Right cardiac atrium (tissue), 5 donors: ENCODE measurements at regions not wholly inside any gene's neighbourhood (a gene's known extent, or its start where the extent isn't known, plus 50 kb on each side); places are given as distances from the start of the nearest gene placed in this dataset.
A peak's percentile ranks its signal among the peaks of the same experiment; 100 is the strongest.

ENCODE experiments used
- ATAC-seq, 2 donors: fragments of 200-7000 bp; cut with Tn5 transposase; one replicate each; pipeline versions ENCODE4 v1.8.0 to v1.9.1; 2020; ENCODE audit warnings: moderate library complexity in 2 of 2, mild to moderate bottlenecking in 1 of 2
- DNase-seq, 3 donors: peaks; one replicate each; pipeline ENCODE4 v3.0.0-alpha.2; 2020
- H3K27ac ChIP-seq: one replicate; pipeline ENCODE4 v1.5.1; 2013; ENCODE audit warnings: mild to moderate bottlenecking, low read length, control low read depth, moderate library complexity
- H3K27me3 ChIP-seq: one replicate; pipeline ENCODE4 v1.6.1; 2013; ENCODE audit not compliant: control insufficient read depth, insufficient read depth
- H3K4me1 ChIP-seq: one replicate; pipeline ENCODE4 v1.6.1; 2013; ENCODE audit warnings: low read length; ENCODE audit not compliant: control insufficient read depth, insufficient read depth
- H3K4me3 ChIP-seq: one replicate; pipeline ENCODE4 v1.5.1; 2013; ENCODE audit warnings: low read length, control low read depth
- H3K9me3 ChIP-seq: one replicate; pipeline ENCODE4 v1.6.1; 2013; ENCODE audit warnings: low read length; ENCODE audit not compliant: control insufficient read depth
- WGBS: extraction: QIAGEN DNeasy Blood & Tissue Kit; methylation state at CpG from one replicate; pipeline ENCODE4 v1.1.7; 2013; 5-methylcytosine and 5-hydroxymethylcytosine counted together
- intact Hi-C, 4 donors: fragments of 100-400 bp; cut with DNase I; formaldehyde crosslinking; loops; one replicate each; pipeline versions ENCODE4 v1.11.0 to v1.14.0; 2022 to 2023
- donor health status: healthy with polysubstance abuse.
- donor health status: DM: no; HTN: yes; CAD: no.
- donor health status: DM: no; HTN: no; CAD: no.
- donor health status: DM: no; HTN: yes; CAD: no; lungs with severe emphysema.
- donor health status: DM: yes; HTN: yes; CAD: no.

DNA sequence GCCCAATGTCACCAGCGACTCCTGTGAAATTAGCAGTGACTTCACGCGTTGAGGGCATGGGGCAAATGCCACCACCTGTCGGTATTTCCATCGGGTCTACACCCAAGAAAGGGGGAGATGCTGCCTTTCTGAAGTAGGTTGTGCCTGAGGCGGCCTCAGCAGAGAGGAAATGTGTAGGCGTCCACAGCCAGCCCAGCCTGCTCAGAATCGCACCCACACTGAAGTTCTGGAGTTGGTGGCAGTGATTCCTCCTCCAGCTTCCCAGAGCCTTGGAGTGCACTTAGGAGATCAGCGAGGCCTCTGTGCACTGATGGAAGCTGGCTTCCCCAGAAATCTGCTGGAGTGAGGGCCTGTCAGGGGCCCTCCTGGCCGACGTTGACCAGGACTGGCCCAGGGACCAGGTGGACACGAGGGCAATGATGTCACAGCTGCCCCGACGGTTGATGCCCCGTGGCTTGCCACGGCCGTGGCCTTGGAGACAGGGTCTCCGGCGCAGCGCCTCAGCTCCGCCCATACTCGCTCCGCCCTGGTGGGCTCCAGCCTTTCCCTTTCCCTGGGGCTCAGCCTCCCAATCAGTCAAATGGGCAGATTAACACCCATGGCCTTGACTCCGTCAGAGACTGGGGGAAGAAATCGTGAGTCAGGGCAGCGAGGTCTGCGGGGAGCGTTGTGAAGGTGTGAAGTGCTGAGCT, 484.8 kb downstream of the PREX1 start:
- WGBS: 86% methylated on average over 28 of the region's 28 CpGs
- H3K4me1 ChIP-seq: no peaks in the 10 kb centered on the region
- ATAC-seq (no peak), DNase-seq (no peak)
- intact Hi-C loops: no loop called here
- H3K4me3 ChIP-seq: no peak overlapping the region
- no peaks in the 10 kb centered on the region for H3K9me3 ChIP-seq
- H3K27ac ChIP-seq: no peak overlapping the region
- no peaks in the 10 kb centered on the region for H3K27me3 ChIP-seq

DNA sequence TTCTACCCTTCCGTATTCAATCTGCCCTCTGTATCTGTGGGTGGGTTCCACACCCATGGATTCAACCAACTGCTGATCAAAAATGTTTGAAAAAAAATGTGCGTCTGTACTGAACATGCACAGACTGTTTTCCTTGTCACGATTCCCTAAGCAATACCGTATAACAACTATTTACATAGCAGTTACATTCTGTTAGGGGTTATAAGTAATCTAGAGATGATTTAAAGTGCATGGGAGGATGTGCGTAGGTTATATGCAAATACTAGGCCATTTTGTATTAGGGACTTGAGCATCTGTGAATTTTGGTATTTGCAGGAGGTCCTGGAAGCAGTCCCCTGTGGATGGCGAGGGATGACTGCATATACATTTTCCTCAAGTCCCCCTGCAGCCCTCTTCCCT, 486.9 kb downstream of the PREX1 start:
- intact Hi-C loops: no loop called here
- Histone ChIP-seq H3K27me3 (no peaks in the 10 kb centered on the region), H3K27ac (no peak overlapping the region), H3K4me1 (no peaks in the 10 kb centered on the region), H3K4me3 (no peak overlapping the region), H3K9me3 (no peaks in the 10 kb centered on the region)
- DNase-seq (no peak), ATAC-seq (no peak)
- WGBS: 82% methylated on average over 6 of the region's 6 CpGs

DNA sequence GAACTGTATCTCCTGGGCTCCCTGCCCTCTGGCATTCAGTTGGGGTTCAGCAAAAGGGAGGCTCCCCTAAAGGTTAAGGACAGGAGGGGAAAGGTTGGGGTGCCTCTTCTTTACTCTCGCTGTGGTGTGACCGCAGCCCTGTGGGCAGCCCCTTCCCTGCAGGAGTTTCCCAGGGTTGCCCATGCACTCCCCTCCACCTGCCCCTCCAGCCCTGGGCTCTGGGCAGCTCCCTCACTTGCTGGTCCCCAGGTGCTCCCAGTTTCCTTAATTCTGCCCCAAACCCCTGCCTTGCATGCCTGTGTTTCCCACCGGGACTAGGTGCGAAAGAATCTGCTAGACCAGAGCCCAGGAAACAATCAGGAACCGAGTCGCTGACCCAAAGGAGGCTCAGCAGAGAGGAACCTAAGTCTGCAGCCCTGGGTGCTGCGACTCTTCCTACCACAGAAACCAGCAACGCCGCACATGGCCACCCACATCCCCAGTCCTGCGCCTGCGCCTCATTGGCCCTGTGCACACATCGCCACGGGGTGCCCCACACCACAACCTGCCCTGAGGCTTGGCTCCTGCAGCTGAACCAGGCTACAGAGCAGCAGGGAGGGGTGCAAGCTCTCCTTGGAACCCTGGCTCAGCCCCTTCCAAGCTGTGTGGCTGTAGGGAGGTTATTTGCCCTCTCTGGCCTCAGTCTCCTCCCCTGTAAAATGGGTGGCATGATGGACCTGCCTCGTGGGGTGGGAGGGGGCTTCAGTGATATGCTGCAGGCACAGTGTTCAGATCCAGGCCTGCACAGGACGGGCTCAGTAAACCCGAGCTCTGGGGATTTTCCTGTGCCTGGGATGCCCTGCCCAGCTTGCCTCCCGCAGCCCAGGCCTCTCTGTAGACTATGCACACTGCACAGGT, 487.6 kb downstream of the PREX1 start:
- DNase-seq (no peak), ATAC-seq (peak in 1 of 2 donors; percentile 11)
- no peak overlapping the region for H3K27ac ChIP-seq
- H3K27me3 ChIP-seq: no peaks in the 10 kb centered on the region
- H3K4me1 ChIP-seq: no peaks in the 10 kb centered on the region
- no peak overlapping the region for H3K4me3 ChIP-seq
- intact Hi-C loops: no loop called here
- WGBS: 76% methylated on average over 17 of the region's 17 CpGs
- H3K9me3 ChIP-seq: no peaks in the 10 kb centered on the region

DNA sequence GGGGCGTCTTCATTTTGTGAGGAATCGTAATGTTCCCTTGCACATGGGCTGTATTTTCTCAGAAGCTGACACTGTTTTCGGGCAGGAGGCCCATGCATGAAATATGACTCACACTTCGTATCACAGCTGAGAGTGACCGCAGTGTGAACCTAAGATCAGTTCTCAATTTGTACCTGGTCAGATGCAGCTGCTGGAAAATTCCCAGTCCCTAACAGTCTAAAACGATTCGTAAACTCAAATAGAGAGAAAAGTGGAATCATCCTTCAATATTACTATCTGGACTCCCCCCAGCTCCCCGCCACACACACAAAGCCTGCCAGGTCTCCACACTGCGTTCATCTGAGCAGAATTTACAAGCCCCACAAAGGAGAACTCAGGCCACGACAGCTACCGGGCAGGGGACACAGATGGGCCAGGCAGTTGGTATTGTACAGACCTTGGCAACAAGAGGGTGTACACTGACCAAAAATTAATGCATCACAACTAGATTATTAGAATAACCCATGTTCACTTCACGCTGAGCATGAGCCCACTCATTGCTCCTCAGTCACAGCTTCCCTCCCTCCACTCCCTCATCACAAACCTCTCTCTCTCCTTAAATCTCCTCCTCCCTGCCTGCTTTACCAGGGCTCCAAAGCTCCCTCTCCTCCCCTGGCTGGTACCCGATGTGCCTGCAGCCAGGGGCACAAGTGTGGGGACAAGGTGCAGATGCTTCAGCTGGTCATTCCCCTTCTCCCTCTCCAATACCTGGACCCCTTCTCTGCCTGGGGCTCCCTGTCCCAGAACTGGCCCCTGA, 488.4 kb downstream of the PREX1 start:
- no peaks in the 10 kb centered on the region for H3K27me3 ChIP-seq
- H3K4me1 ChIP-seq: no peaks in the 10 kb centered on the region
- ATAC-seq: peak; percentile 52 to 70
- peak in 1 of 3 donors; percentile 61 for DNase-seq
- WGBS: 57% methylated on average over 13 of the region's 13 CpGs
- no peak overlapping the region for H3K4me3 ChIP-seq
- no peaks in the 10 kb centered on the region for H3K9me3 ChIP-seq
- intact Hi-C loops: no loop called here
- H3K27ac ChIP-seq: no peak overlapping the region

DNA sequence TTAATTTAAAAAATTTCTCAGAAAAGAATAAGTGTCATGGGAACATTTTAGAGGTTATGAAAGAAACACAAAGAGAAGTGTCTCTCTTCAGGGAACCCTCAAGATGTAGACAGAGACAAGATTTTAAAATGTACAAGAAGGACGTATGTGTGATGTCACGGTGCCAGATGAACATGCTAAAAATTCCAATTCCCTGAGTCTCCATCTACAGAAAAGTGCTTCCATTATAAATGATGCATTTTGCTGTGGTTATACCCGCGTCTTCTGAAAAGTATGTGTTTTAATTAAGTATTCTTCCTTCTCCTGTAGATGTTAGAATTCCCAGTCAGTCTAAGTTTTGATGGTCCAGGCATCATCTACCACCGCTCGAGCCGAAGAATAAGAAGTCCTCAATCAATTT, 489.1 kb downstream of the PREX1 start:
- WGBS: 66% methylated on average over 7 of the region's 7 CpGs
- no peaks in the 10 kb centered on the region for H3K4me1 ChIP-seq
- no peaks in the 10 kb centered on the region for H3K27me3 ChIP-seq
- no peak overlapping the region for H3K4me3 ChIP-seq
- intact Hi-C loops: no loop called here
- no peaks in the 10 kb centered on the region for H3K9me3 ChIP-seq
- DNase-seq (no peak), ATAC-seq (no peak)
- H3K27ac ChIP-seq: no peak overlapping the region

DNA sequence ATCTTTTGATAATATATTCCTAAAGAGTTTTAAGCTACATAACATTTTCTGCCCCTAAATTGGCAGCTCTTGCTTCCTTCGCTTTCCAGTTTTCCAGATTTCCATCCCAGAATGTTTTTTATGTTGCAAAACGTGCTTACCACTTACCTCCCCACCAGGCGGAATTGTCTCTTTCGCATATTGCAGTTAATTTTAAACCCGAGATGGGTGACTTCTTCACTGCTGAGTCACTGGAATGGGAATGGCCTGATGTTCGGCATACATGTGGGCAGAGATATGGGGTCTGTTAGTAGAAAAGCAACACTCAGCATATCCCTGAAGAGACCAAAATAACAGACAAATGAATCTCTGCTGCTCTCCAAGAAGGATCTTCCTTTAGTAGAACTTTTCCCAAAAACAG, 491.2 kb downstream of the PREX1 start:
- Histone ChIP-seq H3K27me3 (no peaks in the 10 kb centered on the region), H3K27ac (no peak overlapping the region), H3K4me1 (no peaks in the 10 kb centered on the region), H3K9me3 (no peaks in the 10 kb centered on the region), H3K4me3 (no peak overlapping the region)
- DNase-seq: no peak
- ATAC-seq: no peak
- intact Hi-C loops: no loop called here
- 90% methylated on average over 6 of the region's 6 CpGs for WGBS

DNA sequence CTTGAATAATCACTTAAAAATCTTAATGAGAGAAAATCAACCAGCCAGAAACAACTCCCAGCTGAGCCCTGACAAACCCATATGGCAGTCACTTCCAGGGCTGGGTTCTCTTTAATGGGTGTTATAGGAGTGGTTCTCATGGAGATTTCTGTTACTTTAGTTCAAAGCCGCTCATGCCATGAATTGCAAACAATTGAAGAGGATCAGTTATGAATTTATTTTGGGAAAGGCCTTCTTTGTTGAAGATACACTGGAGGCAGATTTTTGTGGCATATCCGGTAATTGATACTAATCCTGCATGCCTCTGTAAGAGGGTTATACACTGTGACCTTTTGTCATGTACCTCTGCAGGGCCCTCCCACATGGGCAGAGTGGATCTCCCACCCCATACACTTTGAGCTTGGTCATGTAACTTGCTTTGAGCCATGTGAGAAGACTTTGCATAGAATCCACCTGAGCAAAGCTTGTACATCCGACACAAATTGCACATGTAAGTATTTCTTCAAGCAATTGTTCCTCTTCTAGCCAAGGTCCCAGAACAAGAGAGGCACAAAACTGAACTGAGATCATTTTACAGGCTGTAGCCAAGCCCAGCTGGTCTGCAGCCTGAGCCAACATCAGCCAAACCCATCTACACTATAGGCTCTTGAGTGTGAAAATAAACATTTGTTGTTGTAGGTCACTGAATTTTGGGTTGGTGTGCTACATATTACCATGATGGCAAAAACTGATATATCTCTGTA, 492.3 kb downstream of the PREX1 start:
- Histone ChIP-seq H3K27me3 (no peaks in the 10 kb centered on the region), H3K9me3 (no peaks in the 10 kb centered on the region), H3K27ac (no peak overlapping the region), H3K4me3 (no peak overlapping the region), H3K4me1 (no peaks in the 10 kb centered on the region)
- intact Hi-C loops: no loop called here
- ATAC-seq: no peak
- 79% methylated on average over 3 of the region's 3 CpGs for WGBS
- no peak for DNase-seq

DNA sequence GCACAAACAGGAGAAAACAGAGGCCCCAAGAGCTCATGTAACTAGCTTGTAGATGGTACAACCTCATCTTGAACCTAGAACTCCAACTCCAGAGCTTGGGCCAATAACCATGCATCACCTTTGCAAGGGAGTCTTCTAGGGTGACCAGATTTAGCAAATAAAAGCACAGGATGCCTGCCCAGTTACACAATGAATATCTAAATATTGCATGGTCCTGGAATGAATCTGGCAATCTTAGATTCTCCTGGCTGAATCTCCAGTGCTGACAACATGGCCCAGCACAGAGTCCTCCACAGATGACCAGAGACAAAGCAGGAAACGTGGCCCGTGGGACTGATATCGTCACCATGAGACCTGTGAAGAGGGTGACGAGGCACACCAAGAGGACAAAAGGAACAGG, 494.1 kb downstream of the PREX1 start:
- no peaks in the 10 kb centered on the region for H3K27me3 ChIP-seq
- H3K4me1 ChIP-seq: no peaks in the 10 kb centered on the region
- no peaks in the 10 kb centered on the region for H3K9me3 ChIP-seq
- no peak overlapping the region for H3K27ac ChIP-seq
- ATAC-seq (no peak), DNase-seq (no peak)
- intact Hi-C loops: no loop called here
- 70% methylated on average over 4 of the region's 4 CpGs for WGBS
- H3K4me3 ChIP-seq: no peak overlapping the region

DNA sequence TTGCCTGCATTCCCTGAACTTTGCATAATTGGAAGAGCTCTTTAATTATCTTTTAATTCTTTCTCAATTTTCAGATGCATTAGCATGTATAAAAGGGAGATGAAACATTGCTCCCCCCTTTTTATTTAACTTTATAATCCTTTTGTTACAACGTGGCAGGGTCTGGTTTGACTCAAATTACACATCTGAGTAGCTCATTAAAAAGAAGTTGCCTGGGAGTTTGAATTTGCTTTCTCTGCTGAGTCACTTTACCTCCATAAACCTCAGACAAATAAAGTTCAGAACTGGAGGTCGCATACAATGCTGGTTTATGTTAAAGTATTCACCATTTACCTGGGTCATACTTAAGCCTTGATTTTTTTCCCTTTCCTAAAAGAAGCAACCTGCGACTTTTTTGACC, 495.2 kb downstream of the PREX1 start:
- WGBS: 65% methylated on average over 3 of the region's 3 CpGs
- H3K9me3 ChIP-seq: no peaks in the 10 kb centered on the region

DNA sequence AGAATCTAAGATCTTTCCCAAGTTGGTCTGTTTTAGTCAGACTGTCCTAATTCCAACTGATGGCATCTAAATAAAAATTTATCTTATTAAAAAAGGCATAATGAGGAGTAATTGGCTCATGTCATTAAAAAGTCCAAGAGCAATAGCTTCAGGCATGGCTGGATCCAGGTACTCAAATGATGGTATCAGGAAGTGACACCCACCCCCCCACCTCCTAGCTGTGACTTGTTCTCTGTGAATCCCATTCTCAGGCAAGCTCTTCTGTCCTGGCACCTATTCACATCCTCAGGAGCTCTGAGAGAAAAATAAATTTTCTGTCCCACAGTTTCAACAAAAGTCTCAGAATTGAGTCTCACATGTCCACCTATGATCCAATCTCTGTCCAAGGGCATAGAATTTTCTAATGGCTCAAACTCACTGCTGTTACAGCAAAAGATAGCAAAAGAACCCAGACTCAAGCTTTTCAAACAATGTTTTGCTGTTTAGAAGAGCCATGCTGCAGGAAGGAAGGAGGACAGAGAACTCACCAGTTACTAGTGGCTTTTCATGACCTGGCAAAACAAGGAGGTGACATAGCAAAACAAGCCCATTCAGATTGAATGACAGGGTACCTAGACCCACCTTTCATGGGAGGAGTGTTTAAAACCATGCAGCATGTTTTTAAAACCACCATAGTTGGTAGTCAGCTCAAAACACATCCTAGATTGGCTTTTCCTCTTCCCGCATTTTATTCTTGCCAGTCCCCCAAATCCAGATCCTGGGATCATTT, 496.1 kb downstream of the PREX1 start:
- H3K27me3 ChIP-seq: no peaks in the 10 kb centered on the region
- intact Hi-C loops: no loop called here
- DNase-seq (no peak), ATAC-seq (no peak)
- H3K27ac ChIP-seq: no peak overlapping the region
- WGBS: 95% methylated on average over 1 of the region's 1 CpG
- H3K4me3 ChIP-seq: no peak overlapping the region
- H3K4me1 ChIP-seq: no peaks in the 10 kb centered on the region
- H3K9me3 ChIP-seq: no peaks in the 10 kb centered on the region

More for the DNA sequence above, 495.2 kb downstream of the PREX1 start:
- ATAC-seq (no peak), DNase-seq (no peak)
- no peaks in the 10 kb centered on the region for H3K27me3 ChIP-seq
- H3K4me3 ChIP-seq: no peak overlapping the region
- intact Hi-C loops: no loop called here
- no peaks in the 10 kb centered on the region for H3K4me1 ChIP-seq
- no peak overlapping the region for H3K27ac ChIP-seq
